ENCODE measurements at regions not wholly inside any gene's neighbourhood (a gene's known extent, or its start where the extent isn't known, plus 50 kb on each side); places are given as distances from the start of the nearest gene placed in this dataset.

DNA sequence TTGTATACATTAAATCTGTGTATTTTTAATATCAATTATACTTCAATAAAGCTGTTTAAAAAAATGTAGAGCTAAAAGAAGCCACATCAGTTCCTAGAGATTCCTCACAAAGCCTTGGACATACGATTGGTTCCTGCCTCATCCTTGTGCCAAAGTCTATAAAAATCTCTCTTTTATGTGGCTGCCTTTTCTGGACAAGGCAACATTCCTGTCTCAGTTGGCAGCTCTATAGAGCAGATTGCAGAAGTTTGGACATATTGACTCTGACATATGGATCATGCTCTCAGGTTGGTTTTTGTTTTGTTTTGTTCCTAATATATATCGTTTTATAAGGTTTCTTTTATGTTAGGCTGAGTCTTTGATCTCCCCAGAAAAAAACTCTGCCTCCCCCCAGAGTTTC is 148.9 kb downstream of the MAFB start:
- DNase-seq (ENCODE audit: low spot score), result no peak

DNA sequence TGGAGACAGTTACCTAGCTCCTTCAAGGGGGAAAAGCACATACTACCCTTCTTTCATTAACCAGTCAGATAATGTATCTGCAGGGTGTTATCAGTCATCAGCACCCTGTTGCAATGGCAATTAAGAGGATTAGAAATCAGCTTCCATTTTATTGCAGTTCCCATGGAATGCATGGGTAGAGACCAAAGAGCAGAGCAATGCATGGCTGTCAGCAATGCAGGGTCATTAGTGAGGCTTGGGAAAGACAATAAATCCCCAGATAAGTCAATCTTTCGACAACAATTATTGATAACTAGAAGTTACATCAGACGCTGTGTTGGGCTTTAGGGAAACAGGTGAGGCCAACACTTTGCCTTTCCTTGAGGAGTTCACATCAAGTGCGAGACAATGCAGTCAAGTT is 150.9 kb downstream of the MAFB start:
- DNase-seq (ENCODE audit: low spot score), result no peak

DNA sequence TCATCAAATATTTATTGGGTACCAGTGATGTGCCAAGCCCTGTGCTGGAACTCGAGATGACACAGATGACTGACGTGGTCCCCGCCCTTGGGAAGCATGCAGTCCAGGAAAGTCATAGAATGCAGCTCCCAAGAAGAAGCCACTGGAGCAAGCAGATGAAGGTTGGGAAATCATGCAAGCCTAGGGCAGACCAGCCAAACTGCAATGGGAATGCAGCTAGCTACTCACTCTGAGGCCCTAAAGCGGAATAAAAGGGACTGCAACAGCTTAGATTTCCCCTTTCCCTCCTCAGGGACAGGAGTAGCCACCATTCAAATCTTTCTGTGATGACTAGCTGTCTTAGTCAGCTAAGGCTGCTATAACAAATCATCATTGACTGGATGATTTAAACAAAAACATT is 152.2 kb downstream of the MAFB start:
- DNase-seq (ENCODE audit: low spot score), result no peak

DNA sequence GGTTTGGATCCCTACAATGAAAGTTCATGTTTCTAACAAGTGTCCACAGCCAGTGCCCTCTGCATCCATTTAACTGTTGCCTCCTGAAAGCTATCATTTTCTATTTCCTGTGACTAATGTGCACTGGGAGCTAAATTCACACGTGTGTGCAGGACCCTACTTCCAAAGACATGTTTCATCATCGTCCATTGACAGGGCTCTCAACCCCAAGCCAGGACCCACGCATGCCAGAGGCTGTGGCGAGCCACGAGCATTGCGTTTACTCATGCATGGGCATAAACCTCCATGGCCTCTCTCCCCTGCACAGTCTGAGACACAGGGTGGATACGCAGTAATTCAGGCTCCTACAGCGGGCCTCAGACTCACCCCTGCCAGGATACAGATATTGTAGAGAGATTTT is 153.2 kb downstream of the MAFB start:
- DNase-seq (ENCODE audit: low spot score), result no peak

DNA sequence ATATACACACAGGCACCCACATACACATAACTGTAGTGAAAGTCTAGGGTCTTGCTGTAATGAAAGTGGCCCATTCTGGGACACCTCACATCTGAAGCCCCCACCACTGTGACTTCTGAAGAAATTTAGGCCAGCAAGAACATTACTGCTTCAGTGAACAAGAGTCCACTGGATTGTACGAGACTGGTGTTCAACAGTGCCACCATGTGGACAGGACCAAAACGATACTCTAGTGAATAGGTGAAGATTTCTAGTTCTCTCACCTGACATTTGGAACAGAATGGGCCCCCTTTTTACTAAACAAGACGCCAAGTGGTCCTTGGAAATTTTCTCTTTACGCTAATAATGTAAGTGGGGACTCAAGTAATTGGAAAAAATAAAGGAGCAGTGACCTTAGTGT is 156.9 kb downstream of the MAFB start:
- no peak for DNase-seq (ENCODE audit: low spot score)

DNA sequence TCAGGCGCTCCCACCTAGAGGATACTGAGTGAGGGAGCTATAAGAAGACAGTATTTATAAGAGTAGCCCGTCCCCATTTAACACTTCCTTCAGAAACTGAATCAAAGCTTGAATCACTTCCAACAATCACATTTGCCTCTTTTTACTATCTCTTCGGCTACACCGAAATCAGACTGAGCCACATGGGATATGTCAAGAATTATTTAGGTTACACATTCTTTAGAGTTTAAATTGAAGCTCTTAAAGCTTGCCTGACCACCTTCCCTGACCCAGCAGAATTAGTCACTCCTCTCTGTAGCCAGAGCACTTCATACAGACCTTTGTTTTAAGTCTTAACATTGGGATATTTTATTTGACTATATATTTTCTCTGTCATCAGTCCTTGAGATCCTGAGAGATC is 163.7 kb downstream of the MAFB start:
- no peak for DNase-seq (ENCODE audit: low spot score)

DNA sequence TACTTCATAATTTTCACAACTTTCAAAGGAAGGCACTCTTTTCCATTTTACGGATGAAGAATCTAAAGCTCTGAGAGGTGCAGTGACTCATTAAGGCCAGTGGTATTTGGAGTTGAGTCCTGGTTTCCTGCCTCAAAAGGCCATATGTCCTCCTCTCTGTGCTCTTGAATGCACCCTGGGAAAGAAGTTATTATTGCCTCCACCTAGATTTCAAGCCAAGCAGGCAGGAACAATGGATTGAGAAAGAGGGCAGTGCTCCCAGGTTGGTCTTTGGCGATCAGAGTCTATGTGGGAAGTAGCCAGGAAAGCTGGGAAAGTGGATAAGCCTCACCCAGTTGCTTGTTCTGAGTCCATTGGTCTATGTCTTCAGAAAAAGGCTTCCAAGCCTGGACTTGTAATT is 165.0 kb downstream of the MAFB start:
- DNase-seq (ENCODE audit: low spot score), result no peak

DNA sequence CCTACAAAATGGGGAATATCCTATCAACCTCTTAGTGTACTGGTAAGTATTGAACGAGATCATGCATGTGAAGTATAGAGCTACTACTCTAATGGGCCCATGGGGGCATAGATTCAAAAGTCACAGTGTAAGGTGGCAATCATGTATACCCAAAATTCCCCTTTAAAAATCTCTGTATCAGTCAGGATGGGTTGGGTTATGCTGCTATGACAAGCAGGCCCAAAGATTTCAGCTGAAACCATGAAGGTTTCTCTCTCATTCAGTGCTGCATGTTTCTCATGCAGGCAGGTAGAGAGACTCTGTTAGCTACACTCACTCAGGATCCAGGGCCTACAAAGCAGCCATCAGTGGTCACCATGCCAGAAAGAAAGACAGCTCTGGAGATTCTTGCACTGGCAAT is 166.6 kb downstream of the MAFB start:
- no peak for DNase-seq (ENCODE audit: low spot score)

DNA sequence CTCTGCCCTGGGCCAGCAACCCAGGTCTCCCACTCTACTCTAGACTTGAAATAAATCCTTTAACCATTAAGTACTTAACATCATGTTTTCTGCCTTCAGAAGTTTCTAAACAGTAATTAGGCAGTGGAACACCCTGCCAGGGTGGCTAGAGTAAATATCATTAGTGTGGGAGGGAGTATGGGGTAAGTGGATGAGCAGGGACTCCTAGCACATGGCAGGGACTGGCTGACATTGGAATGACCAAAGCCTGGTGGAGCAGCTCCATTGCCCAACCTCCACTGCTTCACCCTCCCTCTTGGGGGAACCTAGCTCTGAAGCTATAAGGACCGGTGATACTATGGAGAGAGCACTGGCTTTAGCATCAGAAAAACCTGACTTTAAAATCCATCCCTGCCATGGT is 167.1 kb downstream of the MAFB start:
- DNase-seq (ENCODE audit: low spot score), result no peak

DNA sequence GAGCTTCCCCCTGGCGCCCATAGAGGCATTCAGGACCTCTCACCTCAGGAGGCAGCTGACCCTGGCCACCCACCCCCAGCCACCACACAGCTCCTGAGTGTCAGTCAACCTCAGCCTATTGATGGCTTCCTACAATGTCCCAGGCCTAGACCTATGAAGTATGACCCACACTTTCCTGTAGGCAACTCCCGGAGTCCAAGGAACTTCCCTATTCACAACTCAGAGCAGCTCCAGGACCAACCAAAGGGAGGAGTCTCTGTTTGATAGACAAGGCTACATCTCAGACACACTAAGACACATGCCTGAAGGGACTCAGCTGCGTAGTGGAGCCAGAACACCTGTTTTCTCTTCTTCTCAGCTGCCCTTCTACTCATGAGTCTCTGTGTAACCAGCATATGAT is 169.1 kb downstream of the MAFB start:
- no peak for DNase-seq (ENCODE audit: low spot score)

DNA sequence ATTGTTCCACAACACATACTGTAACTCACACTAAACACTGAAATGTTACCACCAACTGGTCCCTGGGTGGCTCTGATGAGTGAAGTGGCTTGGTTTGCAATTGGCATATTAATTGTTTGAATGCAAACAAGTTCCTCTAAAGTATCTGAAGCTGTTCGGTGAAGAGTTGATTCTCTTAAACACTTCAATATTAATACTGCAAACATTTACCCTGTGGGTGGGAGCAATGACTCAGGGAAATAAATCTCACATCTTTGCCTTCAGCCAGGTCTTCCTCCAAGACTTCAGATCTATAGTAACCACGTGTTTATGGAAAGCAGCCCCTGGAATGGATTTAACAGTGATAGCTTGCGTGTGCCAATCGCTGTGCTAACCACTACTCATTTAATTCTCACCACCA is 176.0 kb downstream of the MAFB start:
- DNase-seq (ENCODE audit: low spot score), result no peak

DNA sequence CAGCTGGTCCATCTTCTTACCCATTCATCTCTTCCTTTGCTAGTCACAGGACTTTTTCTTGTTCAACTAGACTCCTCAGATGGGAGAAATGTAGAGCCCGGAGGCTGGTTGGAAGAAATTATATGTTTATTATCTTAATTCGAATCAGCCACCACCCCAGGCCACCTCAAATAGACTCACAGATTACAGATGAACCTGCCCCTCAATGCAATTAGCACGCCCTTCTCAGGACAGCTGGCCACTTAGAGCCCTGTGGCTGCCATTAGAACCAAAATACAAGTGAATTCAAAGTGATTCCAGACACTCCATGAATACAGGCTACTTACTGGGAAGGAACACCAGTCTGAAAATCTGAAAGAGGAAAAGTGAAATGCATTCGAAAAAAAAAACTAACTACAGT is 176.4 kb downstream of the MAFB start:
- no peak for DNase-seq (ENCODE audit: low spot score)

DNA sequence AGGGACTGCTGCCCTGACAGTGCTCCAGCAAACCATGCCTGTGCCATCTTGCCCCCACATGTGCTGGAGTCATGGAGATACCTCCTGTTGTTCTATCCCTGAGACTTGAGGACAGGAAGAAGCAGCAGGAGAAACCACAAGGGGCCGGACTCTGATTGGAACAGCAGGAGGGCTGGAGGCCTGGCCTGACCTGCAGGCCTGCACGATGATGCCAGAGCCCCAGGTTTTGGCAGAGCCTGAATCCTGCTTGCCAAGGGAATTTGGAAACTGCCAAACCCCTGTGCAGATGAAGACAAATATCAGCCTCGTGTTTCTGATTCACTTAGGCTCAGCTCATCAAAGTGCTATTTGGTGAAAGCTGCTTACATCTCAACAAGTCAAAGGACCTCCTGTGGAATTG is 177.6 kb downstream of the MAFB start:
- DNase-seq (ENCODE audit: low spot score), result no peak

DNA sequence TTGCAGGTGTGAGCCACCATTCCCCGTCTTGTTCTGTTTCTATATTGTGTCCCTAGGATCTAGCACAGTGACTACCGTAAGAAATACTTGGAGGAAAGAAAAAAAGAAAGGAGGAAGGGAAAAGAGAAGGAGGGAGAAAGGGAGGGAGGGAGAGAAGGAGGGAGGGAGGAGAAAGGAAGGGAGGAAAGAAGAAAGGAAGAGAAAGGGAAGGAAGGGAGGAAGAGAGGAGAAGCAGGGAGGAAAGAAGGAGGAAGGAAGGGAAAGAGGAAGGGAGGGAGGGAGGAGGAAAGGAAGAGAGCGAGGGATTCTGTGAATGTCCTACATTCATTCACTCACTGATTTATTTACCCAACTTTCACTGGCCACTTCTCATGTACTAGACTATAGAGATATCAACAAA is 178.4 kb downstream of the MAFB start:
- DNase-seq (ENCODE audit: low spot score), result no peak

DNA sequence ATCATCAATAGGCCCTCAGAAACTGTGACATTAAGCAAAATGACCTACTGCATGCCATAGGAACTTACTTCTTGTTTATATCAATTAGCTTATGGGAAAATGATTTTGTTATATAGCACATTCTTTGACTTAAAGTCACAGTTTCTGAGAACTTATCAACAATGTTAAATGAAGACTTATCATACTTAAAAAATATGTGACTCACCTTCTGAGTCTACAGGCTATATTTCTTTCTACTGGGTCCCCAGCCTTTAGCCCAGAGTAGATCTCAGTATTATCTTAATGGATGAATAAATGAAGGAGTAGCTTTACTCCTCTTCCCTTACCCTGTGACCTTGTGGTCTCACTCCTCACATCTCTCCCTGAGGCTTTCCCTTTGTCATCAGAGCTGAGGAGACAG is 180.2 kb downstream of the MAFB start:
- DNase-seq (ENCODE audit: low spot score), result no peak

DNA sequence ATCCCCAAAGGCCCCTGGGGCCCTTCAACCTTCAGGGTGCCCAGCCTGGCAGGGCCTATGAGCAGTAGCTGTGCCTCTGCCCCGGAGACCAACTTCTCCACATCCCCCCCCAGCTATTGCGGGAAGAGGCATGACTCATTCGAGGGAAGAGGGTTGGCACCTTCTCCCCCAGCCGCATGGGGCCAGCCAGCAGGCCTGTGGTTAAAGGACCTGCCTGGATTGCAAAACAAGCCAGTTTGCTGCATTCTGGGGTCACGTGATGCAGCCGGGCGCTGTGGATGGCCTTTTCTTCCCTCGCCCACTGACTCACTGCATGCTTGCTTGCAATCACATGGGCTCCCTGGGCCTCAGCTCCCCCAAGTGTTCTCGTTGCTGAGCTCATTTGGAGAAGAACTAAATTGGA is 182.5 kb downstream of the MAFB start:
- DNase-seq (ENCODE audit: low spot score), result peak; percentile 8

DNA sequence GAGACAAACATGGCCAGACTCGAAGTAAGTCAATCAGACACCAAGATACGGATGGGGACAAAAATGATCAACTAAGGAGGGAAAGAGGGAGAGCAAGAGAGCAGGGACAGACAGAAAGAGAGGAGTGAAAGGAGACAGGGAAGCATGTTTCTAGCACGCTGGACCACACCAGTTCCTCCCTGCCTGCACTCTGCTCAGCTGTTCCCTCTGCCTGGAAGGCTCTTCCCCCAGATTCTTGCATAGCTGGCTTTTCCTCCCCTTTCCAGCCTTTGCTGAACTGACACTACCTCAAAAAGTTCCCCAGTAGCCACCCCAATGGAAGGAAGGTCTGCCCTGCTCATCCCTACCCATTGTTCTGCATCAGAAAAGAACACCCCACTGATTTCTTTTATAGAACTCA is 185.9 kb downstream of the MAFB start:
- no peak for DNase-seq (ENCODE audit: low spot score)

DNA sequence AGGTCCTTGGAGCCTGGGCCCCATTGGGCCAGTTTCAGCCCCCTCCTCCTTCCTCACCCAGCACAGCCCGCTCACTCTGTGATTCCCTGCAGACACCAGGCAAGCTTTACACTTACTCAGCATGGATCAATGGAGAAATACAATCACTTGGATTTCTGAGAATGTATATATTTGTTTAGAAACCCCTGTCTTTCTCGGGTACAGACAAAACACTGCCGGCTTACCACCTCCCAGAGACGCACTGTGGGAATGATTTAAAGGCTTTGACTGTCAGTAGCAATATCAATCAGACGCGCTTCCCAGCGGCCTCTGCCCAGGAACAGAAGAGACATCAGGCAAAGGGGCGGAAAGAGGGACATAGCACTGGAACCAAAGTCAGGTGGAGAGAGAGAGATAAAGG is 186.5 kb downstream of the MAFB start:
- DNase-seq (ENCODE audit: low spot score), result no peak

DNA sequence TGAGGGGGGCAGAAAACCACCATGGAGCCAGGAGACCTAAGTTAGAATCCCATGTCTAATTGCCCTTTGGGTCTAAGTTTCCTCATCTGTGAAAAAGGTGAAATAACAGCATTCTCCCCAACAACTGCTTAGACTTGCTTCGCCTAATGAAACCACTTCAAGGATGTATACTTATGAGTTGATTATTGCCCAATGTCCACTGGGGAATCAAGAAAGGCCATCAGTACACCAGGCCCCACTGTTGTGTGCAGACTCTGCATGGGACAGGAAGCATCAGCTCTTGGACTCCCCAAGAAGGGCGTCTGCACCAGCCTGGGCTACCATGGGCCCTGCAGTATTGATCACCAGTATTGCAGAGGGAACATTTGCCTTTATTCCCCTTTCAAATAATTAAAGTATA is 189.6 kb downstream of the MAFB start:
- no peak for DNase-seq (ENCODE audit: low spot score)

DNA sequence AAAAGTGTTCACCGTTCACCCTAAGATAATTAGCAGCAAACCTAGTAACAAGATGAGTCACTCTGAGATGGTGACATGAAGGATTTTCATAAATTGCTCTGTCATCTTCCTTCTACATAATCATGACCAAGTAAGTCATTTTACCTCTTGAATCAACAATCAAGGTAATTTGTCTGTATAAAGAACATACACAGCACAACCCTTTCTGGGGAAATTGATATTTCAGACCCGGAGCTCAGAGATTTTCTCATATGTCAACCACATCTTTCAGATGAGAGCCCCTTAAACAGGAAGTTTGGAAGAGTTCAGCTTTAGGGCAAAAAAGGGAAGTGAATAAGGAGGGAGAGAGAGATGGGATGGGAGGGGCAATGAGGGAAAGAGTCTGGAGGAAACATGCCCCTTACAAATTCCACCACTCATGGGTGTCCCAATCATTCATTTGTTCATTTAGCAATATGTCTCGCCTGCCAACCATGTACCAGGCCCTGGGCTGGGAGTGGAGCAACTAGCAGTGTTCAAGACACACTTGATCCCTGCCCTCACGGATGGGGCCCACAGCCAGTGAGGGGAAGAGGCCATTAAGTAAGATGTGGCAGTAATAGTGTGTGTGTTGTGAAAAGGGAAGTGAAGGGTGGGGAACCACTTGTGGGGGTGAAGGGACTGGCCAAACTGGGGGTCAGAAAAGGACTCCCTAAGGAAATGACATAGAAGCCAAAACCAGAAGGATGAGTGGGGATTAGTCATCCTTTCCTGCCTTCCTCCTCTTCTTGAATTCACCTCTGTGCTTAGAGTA is 190.9 kb downstream of the MAFB start:
- no peak for DNase-seq (ENCODE audit: low spot score)

DNA sequence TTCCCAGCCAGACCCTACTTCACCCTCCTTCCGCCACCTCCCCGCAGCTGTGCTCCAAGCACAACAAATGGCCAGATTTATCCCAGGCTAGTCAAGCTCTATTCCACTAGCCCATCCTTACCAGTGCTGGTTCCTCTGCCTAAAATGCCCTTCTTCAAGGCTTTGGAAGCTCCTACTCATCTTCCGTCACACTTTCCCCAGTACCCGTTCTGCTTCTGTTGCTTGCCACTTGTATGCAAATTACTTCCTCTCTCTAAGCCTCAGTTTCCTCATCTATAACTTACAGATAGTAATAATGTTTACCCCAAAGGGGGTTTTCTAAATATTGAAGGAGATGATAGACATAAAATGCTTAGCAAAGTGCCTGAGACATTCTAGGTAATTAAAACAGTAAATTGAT is 193.1 kb downstream of the MAFB start:
- DNase-seq (ENCODE audit: low spot score), result no peak

DNA sequence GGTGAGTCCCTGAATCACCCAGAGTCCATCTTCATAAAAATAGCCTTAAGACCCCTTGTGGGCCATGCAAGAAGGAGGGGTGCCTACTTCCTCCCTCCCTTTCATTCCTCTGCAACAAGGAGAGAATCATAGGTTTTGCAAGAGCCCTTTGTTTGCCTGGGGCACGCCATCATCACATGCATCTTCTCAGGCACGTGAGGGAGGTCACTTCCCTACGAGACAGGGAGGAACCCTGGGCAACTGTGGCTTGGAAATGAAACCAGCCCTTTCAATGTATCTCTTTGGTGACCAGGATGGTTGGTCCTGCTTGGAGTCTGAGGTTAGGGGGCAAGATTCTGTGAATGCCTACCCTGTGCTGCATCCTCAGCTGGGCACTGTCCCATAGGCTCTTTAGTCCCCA is 194.8 kb downstream of the MAFB start:
- DNase-seq (ENCODE audit: low spot score), result no peak

DNA sequence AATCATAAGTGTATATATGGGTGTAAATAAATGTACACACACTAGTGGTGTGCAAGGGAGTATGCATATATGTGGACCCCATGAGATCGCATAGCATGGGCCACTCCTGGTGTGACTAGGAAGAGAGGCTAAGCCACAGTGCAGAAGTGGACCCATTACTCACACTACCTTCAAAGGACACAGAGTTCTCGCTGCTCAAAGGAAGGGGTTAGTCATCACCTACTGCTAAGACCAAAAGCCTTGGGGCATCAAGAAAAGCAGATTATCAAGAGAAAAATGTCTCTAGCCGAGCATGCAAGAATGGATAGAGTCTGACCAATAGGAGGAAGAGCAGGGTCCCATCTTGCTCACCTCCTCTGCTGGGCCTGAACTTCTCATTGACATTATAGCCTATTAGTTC is 195.5 kb downstream of the MAFB start:
- no peak for DNase-seq (ENCODE audit: low spot score)

DNA sequence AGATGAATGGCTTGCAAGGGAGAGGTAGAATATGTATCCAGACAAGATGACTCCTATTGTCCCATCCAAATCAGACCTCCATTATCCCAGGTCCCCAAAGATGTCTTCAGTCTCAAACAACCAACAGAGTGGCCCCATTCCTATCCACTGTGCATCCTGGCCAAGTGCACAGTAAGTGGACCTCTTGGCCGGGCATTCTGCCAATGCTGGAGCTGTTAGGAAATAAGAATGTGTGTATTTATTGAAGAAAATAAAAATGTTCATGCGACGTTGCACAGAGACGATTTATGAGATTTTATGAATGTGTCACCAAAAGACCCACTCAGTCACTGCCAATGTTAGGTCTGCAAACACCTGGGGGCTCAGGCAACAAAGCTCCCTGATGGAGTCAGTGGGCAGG is 196.0 kb downstream of the MAFB start:
- DNase-seq (ENCODE audit: low spot score), result no peak
